ENCODE measurements at regions not wholly inside any gene's neighbourhood (a gene's known extent, or its start where the extent isn't known, plus 50 kb on each side); places are given as distances from the start of the nearest gene placed in this dataset.

DNA sequence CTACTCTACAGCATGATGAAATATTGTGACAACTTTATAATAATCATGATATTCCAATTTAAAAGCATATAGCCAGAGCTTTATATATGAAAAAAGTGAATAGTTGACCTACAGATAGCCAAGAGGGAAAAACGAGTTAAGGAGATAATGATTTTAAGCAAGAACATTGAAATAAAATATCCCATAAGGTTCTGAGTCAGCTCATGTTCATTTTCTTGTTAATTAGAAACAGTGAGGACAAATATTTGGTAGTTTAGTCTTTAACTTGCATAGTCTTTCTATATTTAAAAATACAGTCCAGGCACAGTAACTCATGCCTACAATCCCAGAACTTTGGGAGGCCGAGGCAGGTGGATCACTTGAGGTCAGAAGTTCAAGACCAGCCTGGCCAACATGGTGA is 55.8 kb upstream of the CDH6 start:
- Mint-ChIP-seq H3K27me3 (no peaks in the 10 kb centered on the region), H3K4me3 (no peak overlapping the region), H3K27ac (no peak overlapping the region), H3K4me1 (no peaks in the 10 kb centered on the region), H3K9me3 (peaks cover 2% of the 10 kb centered on the region), H3K36me3 (no peaks in the 10 kb centered on the region)
- POLR2A ChIA-PET, result interaction anchor here (0.6 kb wide), 1 partner anchor 1400 kb away, joined by 3 read pairs; no protein-coding TSS in a partner anchor
- no peak for ATAC-seq (ENCODE audit: low read depth)
- no peak for DNase-seq

- peaks cover 2% of the 10 kb centered on the region for H3K9me3 Mint-ChIP-seq
- H3K4me1 Mint-ChIP-seq, result no peaks in the 10 kb centered on the region
- no peaks in the 10 kb centered on the region for H3K36me3 Mint-ChIP-seq
- H3K27me3 Mint-ChIP-seq, result no peaks in the 10 kb centered on the region
- no peak for DNase-seq
- ATAC-seq (ENCODE audit: low read depth), result no peak
- no peak overlapping the region for H3K4me3 Mint-ChIP-seq
- H3K27ac Mint-ChIP-seq, result no peak overlapping the region
- POLR2A ChIA-PET, result no interaction called here
Measured at GRCh38 chr5:31135542-31135941, 57.9 kb upstream of the CDH6 start.

- no peak for ATAC-seq (ENCODE audit: low read depth)
Measured at GRCh38 chr5:31133488-31133887, 60.0 kb upstream of the CDH6 start.

GRCh38 chr5:31131381-31131891 is 62.0 kb upstream of the CDH6 start:
- Mint-ChIP-seq H3K36me3 (no peaks in the 10 kb centered on the region), H3K27ac (no peak overlapping the region), H3K4me1 (no peaks in the 10 kb centered on the region), H3K9me3 (peaks cover 2% of the 10 kb centered on the region), H3K27me3 (no peaks in the 10 kb centered on the region), H3K4me3 (no peak overlapping the region)
- DNase-seq, result no peak
- no peak for ATAC-seq (ENCODE audit: low read depth)
- POLR2A ChIA-PET, result no interaction called here

More at GRCh38 chr5:31133488-31133887, 60.0 kb upstream of the CDH6 start:
- no peak overlapping the region for H3K27ac Mint-ChIP-seq
- POLR2A ChIA-PET, result no interaction called here
- no peaks in the 10 kb centered on the region for H3K36me3 Mint-ChIP-seq
- no peak overlapping the region for H3K4me3 Mint-ChIP-seq
- no peaks in the 10 kb centered on the region for H3K27me3 Mint-ChIP-seq
- DNase-seq, result no peak
- H3K4me1 Mint-ChIP-seq, result no peaks in the 10 kb centered on the region
- H3K9me3 Mint-ChIP-seq, result peaks cover 2% of the 10 kb centered on the region

GRCh38 chr5:31130676-31131075 is 62.8 kb upstream of the CDH6 start:
- Mint-ChIP-seq H3K27me3 (no peaks in the 10 kb centered on the region), H3K4me1 (no peaks in the 10 kb centered on the region), H3K36me3 (no peaks in the 10 kb centered on the region), H3K4me3 (no peak overlapping the region), H3K9me3 (peaks cover 2% of the 10 kb centered on the region), H3K27ac (no peak overlapping the region)
- DNase-seq (no peak), ATAC-seq (ENCODE audit: low read depth) (no peak)
- POLR2A ChIA-PET, result no interaction called here

- Mint-ChIP-seq H3K4me1 (no peaks in the 10 kb centered on the region), H3K27me3 (no peaks in the 10 kb centered on the region), H3K4me3 (no peak overlapping the region), H3K36me3 (no peaks in the 10 kb centered on the region), H3K27ac (no peak overlapping the region), H3K9me3 (no peaks in the 10 kb centered on the region)
- POLR2A ChIA-PET, result no interaction called here
- ATAC-seq (ENCODE audit: low read depth) (no peak), DNase-seq (no peak)
Measured at GRCh38 chr5:31124651-31125305, 68.7 kb upstream of the CDH6 start.

DNA sequence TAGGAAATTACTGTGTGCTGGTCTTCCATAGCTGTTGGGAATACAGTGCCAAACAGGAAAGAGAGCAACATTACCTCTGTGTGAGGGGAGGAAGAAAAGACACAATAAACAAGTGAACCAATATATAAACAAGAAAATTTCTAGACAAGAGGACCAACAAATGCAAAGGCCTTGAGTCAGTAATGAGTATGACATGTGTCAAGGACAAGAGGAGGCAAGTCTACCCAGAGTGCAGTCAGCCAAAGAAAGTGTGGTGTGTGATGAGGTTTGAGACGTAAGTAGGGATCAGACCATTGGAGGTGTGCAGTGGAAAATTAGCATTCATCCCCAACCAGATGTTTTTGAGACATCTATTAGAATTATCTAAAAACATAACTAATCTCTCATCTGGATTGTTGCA is 69.5 kb upstream of the CDH6 start:
- H3K4me1 Mint-ChIP-seq, result no peaks in the 10 kb centered on the region
- H3K4me3 Mint-ChIP-seq, result no peak overlapping the region
- ATAC-seq (ENCODE audit: low read depth), result no peak
- no peaks in the 10 kb centered on the region for H3K36me3 Mint-ChIP-seq
- H3K27me3 Mint-ChIP-seq, result no peaks in the 10 kb centered on the region
- POLR2A ChIA-PET, result no interaction called here
- H3K27ac Mint-ChIP-seq, result no peak overlapping the region
- H3K9me3 Mint-ChIP-seq, result no peaks in the 10 kb centered on the region
- DNase-seq, result no peak

GRCh38 chr5:31122998-31123951 is 70.2 kb upstream of the CDH6 start:
- Mint-ChIP-seq H3K4me1 (no peaks in the 10 kb centered on the region), H3K4me3 (no peak overlapping the region), H3K36me3 (no peaks in the 10 kb centered on the region), H3K27me3 (no peaks in the 10 kb centered on the region), H3K27ac (no peak overlapping the region), H3K9me3 (peaks cover 1% of the 10 kb centered on the region)
- ATAC-seq (ENCODE audit: low read depth) (no peak), DNase-seq (no peak)
- POLR2A ChIA-PET, result no interaction called here

- Mint-ChIP-seq H3K27me3 (no peaks in the 10 kb centered on the region), H3K27ac (no peak overlapping the region), H3K36me3 (no peaks in the 10 kb centered on the region), H3K9me3 (peaks cover 1% of the 10 kb centered on the region), H3K4me1 (no peaks in the 10 kb centered on the region), H3K4me3 (no peak overlapping the region)
- DNase-seq (no peak), ATAC-seq (ENCODE audit: low read depth) (no peak)
- POLR2A ChIA-PET, result no interaction called here
Measured at GRCh38 chr5:31121224-31121623, 72.3 kb upstream of the CDH6 start.

DNA sequence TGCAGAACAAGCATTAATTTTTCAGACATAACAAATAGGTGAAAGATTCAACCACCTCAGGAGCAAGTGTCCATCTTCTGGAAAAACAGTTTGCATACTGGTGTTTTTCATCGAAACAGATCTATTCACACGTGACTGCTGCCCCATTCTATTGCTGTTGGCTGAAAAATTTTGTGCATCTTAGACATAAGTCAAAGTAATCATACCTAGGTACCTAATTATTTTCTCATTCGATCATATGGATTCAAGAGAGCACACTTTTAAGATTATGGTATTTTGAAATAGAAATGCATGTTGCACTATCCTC is 72.9 kb upstream of the CDH6 start:
- no peaks in the 10 kb centered on the region for H3K4me1 Mint-ChIP-seq

DNA sequence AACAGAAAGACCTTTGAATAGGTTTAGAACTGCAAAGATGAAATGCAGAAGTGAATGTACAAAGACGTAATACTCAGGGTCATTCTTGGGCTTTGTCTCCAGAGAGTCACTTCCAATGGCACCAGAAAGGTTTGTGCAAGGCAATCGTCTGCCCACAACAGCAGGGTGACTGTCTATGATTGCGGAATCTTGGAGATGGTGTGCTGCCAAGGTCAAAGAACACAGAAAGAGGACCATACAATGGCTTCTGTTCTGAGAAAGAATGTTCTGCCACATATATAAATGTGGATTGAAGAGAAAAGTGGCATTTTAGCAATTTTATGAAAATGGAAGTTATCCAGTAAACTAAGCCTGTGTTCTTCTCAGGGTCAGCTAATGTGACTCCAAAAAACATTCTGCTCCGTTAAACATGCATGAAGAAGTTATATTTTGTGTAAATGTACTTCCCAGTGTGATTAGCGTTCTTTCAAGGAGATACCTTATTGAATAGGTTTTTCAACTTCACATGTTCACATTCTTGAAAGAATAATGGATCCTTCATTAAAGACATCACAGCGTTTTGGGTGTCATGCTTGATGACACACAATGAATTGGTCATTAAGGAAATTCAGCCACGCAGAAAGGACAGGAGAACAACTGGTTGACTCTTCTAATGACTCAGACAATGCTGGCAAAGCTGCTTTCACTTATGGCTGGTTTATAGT is 73.4 kb upstream of the CDH6 start:
- Mint-ChIP-seq H3K4me1 (no peaks in the 10 kb centered on the region), H3K4me3 (no peak overlapping the region), H3K27me3 (no peaks in the 10 kb centered on the region), H3K9me3 (peaks cover 1% of the 10 kb centered on the region), H3K36me3 (no peaks in the 10 kb centered on the region), H3K27ac (no peak overlapping the region)
- no peak for DNase-seq
- ATAC-seq (ENCODE audit: low read depth), result no peak
- POLR2A ChIA-PET, result no interaction called here

More for the DNA sequence above, 72.9 kb upstream of the CDH6 start:
- Mint-ChIP-seq H3K27ac (no peak overlapping the region), H3K27me3 (no peaks in the 10 kb centered on the region), H3K4me3 (no peak overlapping the region), H3K36me3 (no peaks in the 10 kb centered on the region), H3K9me3 (peaks cover 1% of the 10 kb centered on the region)
- DNase-seq (no peak), ATAC-seq (ENCODE audit: low read depth) (no peak)
- POLR2A ChIA-PET, result no interaction called here

GRCh38 chr5:31116466-31117031 is 76.9 kb upstream of the CDH6 start:
- Mint-ChIP-seq H3K4me3 (no peak overlapping the region), H3K27ac (no peak overlapping the region), H3K9me3 (peaks cover 4% of the 10 kb centered on the region), H3K4me1 (no peaks in the 10 kb centered on the region), H3K36me3 (no peaks in the 10 kb centered on the region), H3K27me3 (no peaks in the 10 kb centered on the region)
- ATAC-seq (ENCODE audit: low read depth) (no peak), DNase-seq (no peak)
- POLR2A ChIA-PET, result no interaction called here

DNA sequence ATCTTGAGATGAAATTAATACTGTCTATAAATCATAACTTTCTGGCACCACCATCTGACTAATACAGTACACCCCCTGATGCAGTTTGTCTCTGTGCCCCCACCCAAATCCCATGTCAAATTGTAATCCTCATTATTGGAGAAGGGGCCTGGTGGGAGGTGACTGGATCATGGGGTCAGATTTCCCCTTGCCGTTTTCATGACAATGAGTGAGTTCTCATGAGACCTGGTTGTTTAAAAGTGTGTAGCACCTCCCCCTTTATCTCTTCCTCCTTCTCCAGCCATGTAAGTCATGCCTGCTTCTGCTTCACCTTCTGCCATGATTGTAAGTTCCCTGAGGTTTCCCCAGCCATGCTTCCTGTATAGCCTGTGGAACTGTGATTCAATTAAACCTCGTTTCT is 78.7 kb upstream of the CDH6 start:
- no peak for ATAC-seq (ENCODE audit: low read depth)
- peaks cover 6% of the 10 kb centered on the region for H3K9me3 Mint-ChIP-seq
- POLR2A ChIA-PET, result no interaction called here

More for the DNA sequence above, 78.7 kb upstream of the CDH6 start:
- H3K27ac Mint-ChIP-seq, result no peak overlapping the region
- no peak for DNase-seq
- H3K36me3 Mint-ChIP-seq, result no peaks in the 10 kb centered on the region
- no peak overlapping the region for H3K4me3 Mint-ChIP-seq
- H3K27me3 Mint-ChIP-seq, result no peaks in the 10 kb centered on the region
- H3K4me1 Mint-ChIP-seq, result no peaks in the 10 kb centered on the region

Measured in activated naive CD8-positive, alpha-beta T cell treated with anti-CD3 and anti-CD28 coated beads, Interleukin-2, amount 10 ng/mL, durations not matched to agents 7 days and 5 days (primary cell).